Gastrocnemius medialis (tissue), 4 donors: ENCODE measurements at regions not wholly inside any gene's neighbourhood (a gene's known extent, or its start where the extent isn't known, plus 50 kb on each side); places are given as distances from the start of the nearest gene placed in this dataset.

Experiments
- ATAC-seq, 2 donors: fragments of 150-250 bp; one replicate each; pipeline ENCODE4 v1.9.1; 2016
- DNase-seq, 2 donors: peaks; one replicate each; pipeline ENCODE4 v3.0.0-alpha.2; 2019
- H3K27ac ChIP-seq, 4 donors: fragments of 200-600 bp; sonication (generic); 1 replicate in 1 of 4; 2 replicates in 3 of 4; pipeline ENCODE4 v1.5.1; 2016 to 2018; ENCODE audit warnings: mild to moderate bottlenecking in 2 of 4, moderate library complexity in 1 of 4
- H3K27me3 ChIP-seq, 3 donors: fragments of 200-600 bp; sonication (generic) in 2 of 3; 1 replicate in 1 of 3; 2 replicates in 2 of 3; pipeline versions ENCODE4 v1.5.1 to v1.6.0; 2016 to 2019; ENCODE audit warnings: mild to moderate bottlenecking in 1 of 3, moderate library complexity in 1 of 3
- H3K36me3 ChIP-seq, 2 donors: fragments of 200-600 bp; sonication (generic) in 1 of 2; one replicate each; pipeline ENCODE4 v1.5.1; 2017 to 2018
- H3K4me1 ChIP-seq, 2 donors: fragments of 200-600 bp; sonication (generic) in 1 of 2; one replicate each; pipeline ENCODE4 v1.5.1; 2016 to 2017; ENCODE audit warnings: mild to moderate bottlenecking in 2 of 2
- H3K4me3 ChIP-seq, 4 donors: fragments of 200-600 bp; sonication (generic) in 3 of 4; 1 replicate in 1 of 4; 2 replicates in 3 of 4; pipeline ENCODE4 v1.5.1; 2016 to 2019; ENCODE audit warnings: mild to moderate bottlenecking in 2 of 4
- H3K9me3 ChIP-seq, 3 donors: fragments of 200-600 bp; sonication (generic) in 2 of 3; 1 replicate in 1 of 3; 2 replicates in 2 of 3; pipeline ENCODE4 v1.5.1; 2016 to 2019
- CTCF ChIP-seq, 5 experiments: fragments of 450-650 bp in 3 of 5; fragments of 200-600 bp in 2 of 5; sonication (generic) in 2 of 5; IDR thresholded peaks in 4 of 5; conservative IDR thresholded peaks in 1 of 5; 1 replicate in 4 of 5; 2 replicates in 1 of 5; pipeline ENCODE4 v1.5.1; 2016 to 2019; ENCODE audit warnings: antibody characterized with exemption in 5 of 5, mild to moderate bottlenecking in 3 of 5, moderate library complexity in 3 of 5
- POLR2A ChIP-seq, 2 donors: fragments of 450-650 bp; IDR thresholded peaks; one replicate each; pipeline ENCODE4 v1.6.1; 2017; ENCODE audit warnings: antibody characterized with exemption in 2 of 2, mild to moderate bottlenecking in 2 of 2, moderate library complexity in 2 of 2
- in situ Hi-C, 4 donors: fragments of 200-750 bp; cut with MboI; loops; one replicate each; pipeline versions ENCODE4 v1.15.0 to v1.8.0; 2017; ENCODE audit warnings: low sequenced_read_pairs in 4 of 4
- intact Hi-C: fragments of 100-400 bp; cut with DNase I; formaldehyde crosslinking; loops from one replicate; pipeline ENCODE4 v1.15.1; 2023; ENCODE audit warnings: low total_unique reads

DNA sequence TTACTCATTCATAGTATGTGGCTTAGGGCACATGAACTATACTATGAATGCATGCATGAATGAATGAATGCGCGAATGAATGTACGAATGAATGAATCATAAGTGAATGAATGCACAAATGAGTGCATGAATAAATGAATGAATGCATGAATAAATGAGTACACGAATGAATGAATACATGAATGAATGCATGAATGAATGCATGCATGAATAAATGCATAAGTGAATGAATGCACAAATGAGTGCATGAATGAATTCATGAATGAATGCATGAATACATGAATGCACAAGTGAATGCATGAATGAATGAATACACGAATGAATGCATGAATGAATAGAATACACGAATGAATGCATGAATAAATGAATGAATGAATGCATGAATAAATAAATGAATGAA, 52.5 kb upstream of the FCN1 start:
- intact Hi-C loops = no loop called here
- H3K9me3 ChIP-seq = no peaks in the 10 kb centered on the region
- no peaks in the 10 kb centered on the region for H3K36me3 ChIP-seq
- H3K27me3 ChIP-seq = peaks cover 21 to 42% (median 22%) of the 10 kb centered on the region in 3 donors
- no peak for TF ChIP-seq CTCF (IDR thresholded peaks at IDR 0.05 in 4 of 5, conservative IDR thresholded peaks at IDR 0.05 in 1 of 5)
- H3K27ac ChIP-seq = no peak overlapping the region
- no peak for ATAC-seq
- no peaks in the 10 kb centered on the region for H3K4me1 ChIP-seq
- H3K4me3 ChIP-seq = no peak overlapping the region
- no peak for DNase-seq
- in situ Hi-C loops = no loop called here

DNA sequence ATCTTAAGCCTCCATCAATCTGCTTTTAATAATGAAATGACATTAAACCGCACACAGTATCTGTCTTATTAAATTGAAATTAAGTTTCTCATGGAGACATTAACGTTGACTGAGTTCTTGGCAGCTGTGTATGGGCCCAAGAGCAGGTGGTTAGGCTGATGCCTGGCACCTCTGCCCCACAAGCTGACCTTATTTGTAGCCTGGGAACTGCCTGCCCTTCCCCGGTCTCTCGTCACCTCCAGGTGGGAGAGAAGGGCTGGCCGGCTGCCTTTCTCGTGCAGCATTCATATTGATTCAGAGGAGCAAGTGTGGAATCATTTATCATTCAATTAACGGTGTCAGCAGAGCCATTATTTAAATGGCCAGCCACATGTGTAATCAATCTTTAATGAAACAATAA, 53.0 kb upstream of the FCN1 start:
- in situ Hi-C loops = no loop called here
- H3K27ac ChIP-seq = no peak overlapping the region
- peaks cover 19 to 42% (median 22%) of the 10 kb centered on the region in 3 donors for H3K27me3 ChIP-seq
- H3K4me3 ChIP-seq = no peak overlapping the region
- no peaks in the 10 kb centered on the region for H3K9me3 ChIP-seq
- H3K4me1 ChIP-seq = no peaks in the 10 kb centered on the region
- no peaks in the 10 kb centered on the region for H3K36me3 ChIP-seq
- DNase-seq (no peak), ATAC-seq (no peak)
- TF ChIP-seq CTCF (IDR thresholded peaks at IDR 0.05 in 4 of 5, conservative IDR thresholded peaks at IDR 0.05 in 1 of 5) (no peak), POLR2A (IDR thresholded peaks at IDR 0.05) (no peak)
- intact Hi-C loops = no loop called here

GRCh38 chr9:134971196-134971595, 53.5 kb upstream of the FCN1 start:
- peaks cover 16 to 42% (median 22%) of the 10 kb centered on the region in 3 donors for H3K27me3 ChIP-seq
- no peak overlapping the region for H3K27ac ChIP-seq
- ATAC-seq (no peak), DNase-seq (no peak)
- H3K9me3 ChIP-seq = no peaks in the 10 kb centered on the region
- no peak overlapping the region for H3K4me3 ChIP-seq
- in situ Hi-C loops = no loop called here
- no peaks in the 10 kb centered on the region for H3K36me3 ChIP-seq
- no peaks in the 10 kb centered on the region for H3K4me1 ChIP-seq
- intact Hi-C loops = no loop called here
- TF ChIP-seq CTCF (IDR thresholded peaks at IDR 0.05 in 4 of 5, conservative IDR thresholded peaks at IDR 0.05 in 1 of 5) = no peak
- no peak for TF ChIP-seq POLR2A (IDR thresholded peaks at IDR 0.05)

- intact Hi-C loops (no loop called here), in situ Hi-C loops (no loop called here)
- no peaks in the 10 kb centered on the region for H3K36me3 ChIP-seq
- DNase-seq = no peak
- no peak for ATAC-seq
- no peak overlapping the region for H3K4me3 ChIP-seq
- no peaks in the 10 kb centered on the region for H3K9me3 ChIP-seq
- peaks cover 16 to 40% (median 22%) of the 10 kb centered on the region in 3 donors for H3K27me3 ChIP-seq
- H3K4me1 ChIP-seq = no peaks in the 10 kb centered on the region
- no peak overlapping the region for H3K27ac ChIP-seq
- no peak for TF ChIP-seq POLR2A (IDR thresholded peaks at IDR 0.05)
- TF ChIP-seq CTCF (IDR thresholded peaks at IDR 0.05 in 4 of 5, conservative IDR thresholded peaks at IDR 0.05 in 1 of 5) = no peak
Measured at GRCh38 chr9:134971696-134972095, 54.0 kb upstream of the FCN1 start.

- no peak for ATAC-seq
- Histone ChIP-seq H3K27ac (no peak overlapping the region), H3K9me3 (no peaks in the 10 kb centered on the region), H3K4me3 (no peak overlapping the region), H3K4me1 (no peaks in the 10 kb centered on the region), H3K27me3 (peaks cover 15 to 35% (median 22%) of the 10 kb centered on the region in 3 donors), H3K36me3 (no peaks in the 10 kb centered on the region)
- intact Hi-C loops = no loop called here
- no peak for DNase-seq
- in situ Hi-C loops = no loop called here
- no peak for TF ChIP-seq POLR2A (IDR thresholded peaks at IDR 0.05)
- TF ChIP-seq CTCF (IDR thresholded peaks at IDR 0.05 in 4 of 5, conservative IDR thresholded peaks at IDR 0.05 in 1 of 5) = no peak
Measured at GRCh38 chr9:134972140-134972539, 54.4 kb upstream of the FCN1 start.
